Activated naive CD4-positive, alpha-beta T cell treated with Interleukin-2 at 50 U/mL for 16 hours (primary cell): ENCODE measurements at regions not wholly inside any gene's neighbourhood (a gene's known extent, or its start where the extent isn't known, plus 50 kb on each side); places are given as distances from the start of the nearest gene placed in this dataset.
"Not testable (repeated sequence)": the region's sequence is repeated elsewhere in the genome, so short reads cannot be mapped to it uniquely, and the experiment has no call there.

ENCODE experiments used
- DNase-seq: peaks from one replicate; pipeline ENCODE4 v3.0.0-alpha.2; 2020

GRCh38 chr13:86585835-86586234 is 786.6 kb upstream of the SLITRK6 start:
- DNase-seq: no peak

- no peak for DNase-seq
Measured at GRCh38 chr13:86591862-86592261, 792.6 kb upstream of the SLITRK6 start.

- DNase-seq: no peak
Measured at GRCh38 chr13:86601351-86601750, 802.1 kb upstream of the SLITRK6 start.

- no peak for DNase-seq
Measured at GRCh38 chr13:86606264-86606663, 807.0 kb upstream of the SLITRK6 start.

GRCh38 chr13:86608701-86609100 is 809.5 kb upstream of the SLITRK6 start:
- no peak for DNase-seq

GRCh38 chr13:86633346-86633745 is 834.1 kb upstream of the SLITRK6 start:
- DNase-seq: no peak

GRCh38 chr13:86651171-86651570 is 852.0 kb upstream of the SLITRK6 start:
- not testable (repeated sequence) for DNase-seq

- DNase-seq: no peak
Measured at GRCh38 chr13:86653009-86653408, 853.8 kb upstream of the SLITRK6 start.

- no peak for DNase-seq
Measured at GRCh38 chr13:86655561-86655960, 856.3 kb upstream of the SLITRK6 start.

GRCh38 chr13:86660090-86660489 is 860.9 kb upstream of the SLITRK6 start:
- DNase-seq: no peak

- no peak for DNase-seq
Measured at GRCh38 chr13:86665842-86666241, 866.6 kb upstream of the SLITRK6 start.

- DNase-seq: no peak
Measured at GRCh38 chr13:86673931-86674431, 874.8 kb upstream of the SLITRK6 start.

- no peak for DNase-seq
Measured at GRCh38 chr13:86681223-86681622, 882.0 kb upstream of the SLITRK6 start.

- no peak for DNase-seq
Measured at GRCh38 chr13:86684402-86684801, 885.2 kb upstream of the SLITRK6 start.

- no peak for DNase-seq
Measured at GRCh38 chr13:86689911-86690310, 890.7 kb upstream of the SLITRK6 start.

- DNase-seq: no peak
Measured at GRCh38 chr13:86692291-86692690, 893.1 kb upstream of the SLITRK6 start.

GRCh38 chr13:86710013-86710412 is 910.8 kb upstream of the SLITRK6 start:
- no peak for DNase-seq

GRCh38 chr13:86710896-86711295 is 911.7 kb upstream of the SLITRK6 start:
- no peak for DNase-seq

- no peak for DNase-seq
Measured at GRCh38 chr13:86714495-86714894, 915.3 kb upstream of the SLITRK6 start.

- no peak for DNase-seq
Measured at GRCh38 chr13:86725105-86725504, 925.9 kb upstream of the SLITRK6 start.

- DNase-seq: no peak
Measured at GRCh38 chr13:86729206-86729605, 930.0 kb upstream of the SLITRK6 start.

- no peak for DNase-seq
Measured at GRCh38 chr13:86731987-86732386, 932.8 kb upstream of the SLITRK6 start.

GRCh38 chr13:86737334-86737932 is 933.7 kb upstream of the SLITRK5 start:
- no peak for DNase-seq

GRCh38 chr13:86741762-86742285 is 929.3 kb upstream of the SLITRK5 start:
- DNase-seq: no peak
